BJ (cell line): ENCODE measurements at regions not wholly inside any gene's neighbourhood (a gene's known extent, or its start where the extent isn't known, plus 50 kb on each side); places are given as distances from the start of the nearest gene placed in this dataset.

ENCODE experiments used
- CTCF ChIA-PET: fragments of 350-600 bp; formaldehyde crosslinking; extraction: SDS; loops from one replicate; lab custom pipeline; 2021; ENCODE audit warnings: antibody characterized with exemption, inconsistent platforms; lab: Yijun Ruan, JAX
- POLR2A ChIA-PET: fragments of 300-600 bp; sonication (Branson Sonifier 250); formaldehyde crosslinking; extraction: SDS; loops from one replicate; lab custom pipeline; 2021; ENCODE audit warnings: antibody characterized with exemption; lab: Charles Lee
- DNase-seq: peaks from one replicate; pipeline ENCODE4 v3.0.0-alpha.2; 2011; ENCODE audit warnings: low read depth
- H3K27me3 ChIP-seq: 2 replicates; pipeline ENCODE4 v1.6.0; 2011; ENCODE audit warnings: low read length; ENCODE audit not compliant: control insufficient read depth, insufficient read depth
- H3K36me3 ChIP-seq: 2 replicates; pipeline ENCODE4 v1.5.1; 2011; ENCODE audit warnings: low read length; ENCODE audit not compliant: control insufficient read depth, insufficient read depth
- H3K4me3 ChIP-seq: 2 replicates; pipeline ENCODE4 v1.5.1; 2011; ENCODE audit warnings: low read depth, mild to moderate bottlenecking, control low read depth, low read length
- TF ChIP-seq, protein P1 (sequence below): IDR thresholded peaks from 2 replicates; pipeline ENCODE4 v1.5.1; 2011; ENCODE audit warnings: low read depth, mild to moderate bottlenecking, control low read depth, inconsistent platforms, low read length, moderate library complexity; ENCODE audit not compliant: insufficient read depth

DNA sequence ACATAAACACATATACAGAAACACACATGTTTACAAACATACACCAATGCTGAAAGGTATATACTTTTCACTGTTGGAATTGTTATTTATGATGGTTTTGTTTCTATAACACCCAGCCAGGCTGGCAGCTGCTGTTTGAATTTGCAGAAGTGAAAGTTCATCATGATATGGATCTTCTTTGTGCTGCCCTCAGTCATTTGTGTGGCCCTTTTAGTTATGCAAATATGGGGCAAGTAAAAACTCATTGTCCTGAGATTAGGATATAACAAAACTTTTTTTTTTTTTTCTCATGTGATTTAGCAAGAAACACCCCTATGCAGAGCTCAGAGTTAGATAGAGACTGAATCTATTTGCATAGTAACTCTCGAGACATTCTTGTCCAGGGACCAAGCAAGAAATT, 714.1 kb downstream of the KCNJ3 start:
- no peaks in the 10 kb centered on the region for H3K36me3 ChIP-seq
- no peaks in the 10 kb centered on the region for H3K27me3 ChIP-seq
- TF ChIP-seq, protein P1, sequence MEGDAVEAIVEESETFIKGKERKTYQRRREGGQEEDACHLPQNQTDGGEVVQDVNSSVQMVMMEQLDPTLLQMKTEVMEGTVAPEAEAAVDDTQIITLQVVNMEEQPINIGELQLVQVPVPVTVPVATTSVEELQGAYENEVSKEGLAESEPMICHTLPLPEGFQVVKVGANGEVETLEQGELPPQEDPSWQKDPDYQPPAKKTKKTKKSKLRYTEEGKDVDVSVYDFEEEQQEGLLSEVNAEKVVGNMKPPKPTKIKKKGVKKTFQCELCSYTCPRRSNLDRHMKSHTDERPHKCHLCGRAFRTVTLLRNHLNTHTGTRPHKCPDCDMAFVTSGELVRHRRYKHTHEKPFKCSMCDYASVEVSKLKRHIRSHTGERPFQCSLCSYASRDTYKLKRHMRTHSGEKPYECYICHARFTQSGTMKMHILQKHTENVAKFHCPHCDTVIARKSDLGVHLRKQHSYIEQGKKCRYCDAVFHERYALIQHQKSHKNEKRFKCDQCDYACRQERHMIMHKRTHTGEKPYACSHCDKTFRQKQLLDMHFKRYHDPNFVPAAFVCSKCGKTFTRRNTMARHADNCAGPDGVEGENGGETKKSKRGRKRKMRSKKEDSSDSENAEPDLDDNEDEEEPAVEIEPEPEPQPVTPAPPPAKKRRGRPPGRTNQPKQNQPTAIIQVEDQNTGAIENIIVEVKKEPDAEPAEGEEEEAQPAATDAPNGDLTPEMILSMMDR, result no peak
- ChIA-PET CTCF (no interaction called here), POLR2A (no interaction called here)
- DNase-seq, result no peak
- no peak overlapping the region for H3K4me3 ChIP-seq

DNA sequence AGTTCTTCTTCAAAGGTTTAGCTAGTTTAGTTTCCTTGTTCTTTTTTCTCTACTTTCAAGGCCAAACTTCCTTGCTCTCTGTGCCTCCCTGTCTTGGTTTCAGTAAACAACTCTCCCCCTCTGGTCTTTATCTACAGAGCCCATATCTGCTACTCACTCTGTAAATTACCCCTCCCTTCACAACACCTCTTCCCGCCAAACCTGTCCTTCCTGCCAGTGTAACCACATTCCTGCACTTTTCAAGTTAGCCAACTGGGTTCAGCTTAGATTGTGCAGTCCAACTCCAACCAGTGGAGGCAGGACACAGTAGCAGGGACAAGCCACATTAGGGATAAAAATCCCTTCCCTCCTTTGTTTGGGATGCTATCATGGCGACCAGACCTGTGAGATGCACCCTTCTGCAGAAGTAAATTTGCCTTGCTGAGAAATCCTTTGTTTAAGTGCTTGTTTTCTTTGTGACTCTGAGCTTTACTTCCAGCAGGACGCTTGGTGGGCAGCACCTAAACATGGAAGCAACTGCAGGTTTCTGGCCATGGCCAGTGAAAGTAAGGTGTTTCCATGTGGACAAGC, 706.0 kb downstream of the KCNJ3 start:
- no peaks in the 10 kb centered on the region for H3K27me3 ChIP-seq
- CTCF ChIA-PET, result no interaction called here
- H3K4me3 ChIP-seq, result no peak overlapping the region
- H3K36me3 ChIP-seq, result no peaks in the 10 kb centered on the region
- POLR2A ChIA-PET, result no interaction called here
- DNase-seq, result no peak
- TF ChIP-seq, protein P1, result no peak

DNA sequence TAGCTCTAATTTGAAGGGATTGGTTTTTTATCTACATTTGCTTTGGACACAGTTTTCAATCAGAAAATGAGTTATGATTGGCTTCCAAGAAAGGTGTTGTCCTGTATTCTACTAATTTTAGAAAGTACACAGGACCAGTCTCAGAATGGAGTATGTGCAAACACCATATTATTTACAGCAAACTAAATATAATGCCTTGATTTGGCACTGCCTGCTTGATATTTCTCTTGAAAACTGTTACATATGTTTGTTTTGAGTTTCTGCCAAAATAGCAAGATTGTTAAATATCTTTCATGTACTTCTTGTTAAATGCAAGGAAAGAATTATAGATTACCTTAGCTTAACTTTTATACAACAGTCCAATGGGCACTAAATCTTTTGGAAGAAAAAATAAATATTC, 694.9 kb downstream of the KCNJ3 start:
- ChIA-PET CTCF (no interaction called here), POLR2A (no interaction called here)
- Histone ChIP-seq H3K27me3 (no peaks in the 10 kb centered on the region), H3K4me3 (no peak overlapping the region), H3K36me3 (no peaks in the 10 kb centered on the region)
- TF ChIP-seq, protein P1, result no peak
- DNase-seq, result no peak

DNA sequence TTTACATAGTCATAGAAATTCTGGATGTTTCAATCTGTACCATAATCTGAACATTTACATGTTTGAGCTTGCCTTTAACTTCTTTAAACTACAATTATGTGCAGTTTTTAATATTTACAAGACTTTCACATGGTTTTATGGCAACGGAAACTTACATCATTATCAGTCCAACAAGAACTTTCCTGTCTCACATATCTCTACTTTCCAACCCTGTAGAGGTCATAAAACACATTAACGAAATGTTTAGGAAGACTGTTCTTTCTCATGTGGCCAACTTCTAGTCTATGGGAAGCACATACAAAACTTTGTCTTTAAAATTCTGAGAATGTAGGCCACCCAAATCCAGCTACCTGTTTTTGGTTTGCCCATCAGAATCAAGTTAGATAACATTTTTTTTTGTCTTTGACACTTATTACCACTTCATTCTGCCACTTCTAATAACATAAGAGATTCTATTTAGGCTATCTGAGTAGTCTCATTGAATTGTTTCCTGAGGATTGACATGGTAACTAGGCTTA, 693.2 kb downstream of the KCNJ3 start:
- Histone ChIP-seq H3K36me3 (no peaks in the 10 kb centered on the region), H3K4me3 (no peak overlapping the region), H3K27me3 (no peaks in the 10 kb centered on the region)
- TF ChIP-seq, protein P1, result no peak
- no peak for DNase-seq
- CTCF ChIA-PET, result no interaction called here
- POLR2A ChIA-PET, result no interaction called here

DNA sequence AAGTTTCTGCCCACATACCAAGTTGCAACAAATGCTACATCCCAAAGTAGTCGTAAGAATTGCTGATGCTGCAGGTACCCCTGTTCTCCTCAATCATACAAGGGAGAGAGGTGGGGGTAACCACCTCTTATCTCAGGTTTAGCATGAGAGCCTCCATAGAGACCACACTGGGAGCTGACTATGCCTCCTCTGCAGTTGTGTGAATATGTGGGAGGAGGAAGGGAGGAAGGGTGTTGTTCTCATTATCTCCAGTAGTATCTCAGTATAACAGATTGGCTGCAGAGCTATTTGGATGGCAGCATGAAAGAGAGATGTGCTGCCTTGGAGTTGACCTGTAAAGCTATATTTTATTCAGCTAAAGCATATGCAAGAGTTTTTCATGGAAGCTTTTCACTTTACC, 690.7 kb downstream of the KCNJ3 start:
- no peak for DNase-seq
- no peaks in the 10 kb centered on the region for H3K36me3 ChIP-seq
- ChIA-PET POLR2A (no interaction called here), CTCF (no interaction called here)
- H3K4me3 ChIP-seq, result no peak overlapping the region
- TF ChIP-seq, protein P1, result no peak
- no peaks in the 10 kb centered on the region for H3K27me3 ChIP-seq
